ENCODE measurements at regions not wholly inside any gene's neighbourhood (a gene's known extent, or its start where the extent isn't known, plus 50 kb on each side); places are given as distances from the start of the nearest gene placed in this dataset.

GRCh38 chr7:41832941-41833340, 130.1 kb upstream of the INHBA start:
- DNase-seq (ENCODE audit: low spot score) = no peak

GRCh38 chr7:41830271-41830670, 127.4 kb upstream of the INHBA start:
- no peak for DNase-seq (ENCODE audit: low spot score)

- no peak for DNase-seq (ENCODE audit: low spot score)
Observed at GRCh38 chr7:41828911-41829310, 126.0 kb upstream of the INHBA start.

GRCh38 chr7:41826641-41827040, 123.8 kb upstream of the INHBA start:
- no peak for DNase-seq (ENCODE audit: low spot score)

- DNase-seq (ENCODE audit: low spot score) = no peak
Observed at GRCh38 chr7:41825927-41826480, 123.1 kb upstream of the INHBA start.

GRCh38 chr7:41824284-41824683, 121.4 kb upstream of the INHBA start:
- no peak for DNase-seq (ENCODE audit: low spot score)

GRCh38 chr7:41822259-41822817, 119.4 kb upstream of the INHBA start:
- peak; percentile 15 for DNase-seq (ENCODE audit: low spot score)

GRCh38 chr7:41821521-41822213, 118.8 kb upstream of the INHBA start:
- DNase-seq (ENCODE audit: low spot score) = no peak

- DNase-seq (ENCODE audit: low spot score) = no peak
Observed at GRCh38 chr7:41820111-41820671, 117.3 kb upstream of the INHBA start.

GRCh38 chr7:41819645-41820044, 116.8 kb upstream of the INHBA start:
- no peak for DNase-seq (ENCODE audit: low spot score)

GRCh38 chr7:41818765-41819398, 116.0 kb upstream of the INHBA start:
- DNase-seq (ENCODE audit: low spot score) = no peak

GRCh38 chr7:41817386-41817785, 114.5 kb upstream of the INHBA start:
- no peak for DNase-seq (ENCODE audit: low spot score)

GRCh38 chr7:41816111-41816510, 113.2 kb upstream of the INHBA start:
- no peak for DNase-seq (ENCODE audit: low spot score)

- no peak for DNase-seq (ENCODE audit: low spot score)
Observed at GRCh38 chr7:41814888-41815287, 112.0 kb upstream of the INHBA start.

- no peak for DNase-seq (ENCODE audit: low spot score)
Observed at GRCh38 chr7:41813286-41813685, 110.4 kb upstream of the INHBA start.

- no peak for DNase-seq (ENCODE audit: low spot score)
Observed at GRCh38 chr7:41811941-41812340, 109.1 kb upstream of the INHBA start.

GRCh38 chr7:41809940-41810576, 107.2 kb upstream of the INHBA start:
- DNase-seq (ENCODE audit: low spot score) = no peak

- no peak for DNase-seq (ENCODE audit: low spot score)
Observed at GRCh38 chr7:41809529-41809939, 106.6 kb upstream of the INHBA start.

GRCh38 chr7:41809116-41809515, 106.2 kb upstream of the INHBA start:
- peak; percentile 38 for DNase-seq (ENCODE audit: low spot score)

- DNase-seq (ENCODE audit: low spot score) = no peak
Observed at GRCh38 chr7:41808541-41808940, 105.7 kb upstream of the INHBA start.

- no peak for DNase-seq (ENCODE audit: low spot score)
Observed at GRCh38 chr7:41803569-41803968, 100.7 kb upstream of the INHBA start.

GRCh38 chr7:41796331-41796730, 93.4 kb upstream of the INHBA start:
- no peak for DNase-seq (ENCODE audit: low spot score)

Measured in umbilical cord (tissue), 1 donor.